MCF 10A (cell line): ENCODE measurements at regions not wholly inside any gene's neighbourhood (a gene's known extent, or its start where the extent isn't known, plus 50 kb on each side); places are given as distances from the start of the nearest gene placed in this dataset.

Experiments
- BruUV-seq: library from RNA; stranded (reverse); fragments of 400-500 nt; replicated peaks from 2 replicates; lab custom pipeline; 2021; lab: Mats Ljungman, UMichigan
- CTCF ChIA-PET: fragments of 300-600 bp; sonication (Branson Sonifier 250); formaldehyde crosslinking; extraction: SDS; loops from one replicate; lab custom pipeline; 2021; ENCODE audit warnings: antibody characterized with exemption, inconsistent platforms; lab: Yijun Ruan, JAX
- POLR2A ChIA-PET: fragments of 300-600, 350-650 bp; sonication (Branson Sonifier 250); formaldehyde crosslinking; extraction: SDS; loops from one replicate; lab custom pipeline; 2020; ENCODE audit warnings: antibody characterized with exemption, inconsistent platforms; lab: Yijun Ruan, JAX
- DNase-seq: peaks from one replicate; pipeline ENCODE4 v3.0.0-alpha.2; 2018; ENCODE audit not compliant: unreplicated experiment
- H3K27ac Mint-ChIP-seq: one replicate; pipeline ENCODE4 v1.8.0; 2022; ENCODE audit warnings: mild to moderate bottlenecking, low read depth, mixed read lengths; ENCODE audit not compliant: unreplicated experiment
- H3K27me3 Mint-ChIP-seq: one replicate; pipeline ENCODE4 v1.8.0; 2022; ENCODE audit warnings: mixed read lengths; ENCODE audit not compliant: insufficient read depth, unreplicated experiment
- H3K36me3 Mint-ChIP-seq: one replicate; pipeline ENCODE4 v1.8.0; 2022; ENCODE audit warnings: mild to moderate bottlenecking, moderate library complexity, mixed read lengths; ENCODE audit not compliant: insufficient read depth, unreplicated experiment
- H3K4me1 Mint-ChIP-seq: one replicate; pipeline ENCODE4 v1.8.0; 2022; ENCODE audit warnings: mixed read lengths; ENCODE audit not compliant: insufficient read depth, unreplicated experiment
- H3K4me3 Mint-ChIP-seq: one replicate; pipeline ENCODE4 v1.8.0; 2022; ENCODE audit warnings: mild to moderate bottlenecking, moderate library complexity, mixed read lengths; ENCODE audit not compliant: unreplicated experiment
- H3K9me3 Mint-ChIP-seq: one replicate; pipeline ENCODE4 v1.8.0; 2022; ENCODE audit warnings: mixed read lengths; ENCODE audit not compliant: unreplicated experiment
- CTCF ChIP-seq: fragments of 200-600 bp; IDR thresholded peaks from one replicate; pipeline ENCODE4 v1.8.0; 2022; ENCODE audit warnings: antibody characterized with exemption, mild to moderate bottlenecking; ENCODE audit not compliant: unreplicated experiment
- intact Hi-C: fragments of 100-400 bp; cut with micrococcal nuclease; formaldehyde crosslinking; loops from 2 replicates; pipeline ENCODE4 v1.14.1; 2022

- no peaks in the 10 kb centered on the region for H3K36me3 Mint-ChIP-seq
- peaks cover 10% of the 10 kb centered on the region for H3K9me3 Mint-ChIP-seq
- ChIA-PET CTCF (interaction anchor here (0.6 kb wide), 1 partner anchor 44 kb away, joined by 3 read pairs; no protein-coding TSS in a partner anchor), POLR2A (no interaction called here)
- H3K27me3 Mint-ChIP-seq, result no peaks in the 10 kb centered on the region
- no peak overlapping the region for H3K4me3 Mint-ChIP-seq
- BruUV-seq, result no TSS peak
- no peak overlapping the region for H3K27ac Mint-ChIP-seq
- H3K4me1 Mint-ChIP-seq, result no peaks in the 10 kb centered on the region
- no peak for DNase-seq
- intact Hi-C loops, result no loop called here
- TF ChIP-seq CTCF, result no peak
Observed at GRCh38 chr2:8139668-8140200, 542.1 kb upstream of the ID2 start.

GRCh38 chr2:8141079-8141707 is 540.7 kb upstream of the ID2 start:
- CTCF ChIA-PET, result no interaction called here
- no peaks in the 10 kb centered on the region for H3K36me3 Mint-ChIP-seq
- POLR2A ChIA-PET, result no interaction called here
- DNase-seq, result no peak
- no peak overlapping the region for H3K27ac Mint-ChIP-seq
- BruUV-seq, result no TSS peak
- H3K9me3 Mint-ChIP-seq, result peaks cover 15% of the 10 kb centered on the region
- H3K4me3 Mint-ChIP-seq, result no peak overlapping the region
- no peak for TF ChIP-seq CTCF
- intact Hi-C loops, result no loop called here
- no peaks in the 10 kb centered on the region for H3K4me1 Mint-ChIP-seq
- H3K27me3 Mint-ChIP-seq, result no peaks in the 10 kb centered on the region

- CTCF ChIA-PET, result no interaction called here
- POLR2A ChIA-PET, result no interaction called here
- Mint-ChIP-seq H3K27ac (no peak overlapping the region), H3K36me3 (no peaks in the 10 kb centered on the region), H3K4me1 (peaks cover 4% of the 10 kb centered on the region), H3K4me3 (no peak overlapping the region), H3K9me3 (peaks cover 21% of the 10 kb centered on the region), H3K27me3 (no peaks in the 10 kb centered on the region)
- no TSS peak for BruUV-seq
- TF ChIP-seq CTCF, result no peak
- no peak for DNase-seq
- intact Hi-C loops, result no loop called here
Observed at GRCh38 chr2:8141780-8142179, 540.1 kb upstream of the ID2 start.

- H3K4me3 Mint-ChIP-seq, result no peak overlapping the region
- no peak for TF ChIP-seq CTCF
- DNase-seq, result no peak
- no peak overlapping the region for H3K27ac Mint-ChIP-seq
- H3K9me3 Mint-ChIP-seq, result peaks cover 23% of the 10 kb centered on the region
- BruUV-seq, result no TSS peak
- POLR2A ChIA-PET, result no interaction called here
- H3K27me3 Mint-ChIP-seq, result no peaks in the 10 kb centered on the region
- CTCF ChIA-PET, result no interaction called here
- intact Hi-C loops, result no loop called here
- no peaks in the 10 kb centered on the region for H3K36me3 Mint-ChIP-seq
- H3K4me1 Mint-ChIP-seq, result peaks cover 5% of the 10 kb centered on the region
Observed at GRCh38 chr2:8142461-8142860, 539.4 kb upstream of the ID2 start.
